ENCODE measurements at regions not wholly inside any gene's neighbourhood (a gene's known extent, or its start where the extent isn't known, plus 50 kb on each side); places are given as distances from the start of the nearest gene placed in this dataset.
"Not testable (repeated sequence)": the region's sequence is repeated elsewhere in the genome, so short reads cannot be mapped to it uniquely, and the experiment has no call there.

DNA sequence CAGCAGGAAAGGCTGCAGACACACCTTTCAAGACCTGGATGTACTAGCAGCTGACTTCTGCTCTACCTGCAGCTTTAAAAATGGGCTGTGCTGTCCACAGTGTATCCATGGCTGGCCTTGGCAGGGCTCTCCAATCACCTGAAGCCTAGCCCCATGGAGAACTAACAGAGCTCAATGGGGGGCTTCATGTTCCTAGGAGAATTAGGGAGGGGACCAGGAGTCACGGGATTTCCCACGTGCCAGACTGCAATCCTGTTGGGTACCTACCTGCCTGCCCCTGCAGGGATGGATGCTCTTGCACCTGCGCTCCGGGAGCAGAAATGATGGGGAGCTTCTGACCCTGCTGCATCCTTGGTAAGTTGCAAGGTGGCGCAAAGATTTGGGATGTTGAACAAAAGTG, 462.1 kb downstream of the ICE1 start:
- WGBS, 2 experiments (ENCODE audit: insufficient coverage in 2 of 2) = 82 to 88% methylated on average over 5 of the region's 5 CpGs
- Histone ChIP-seq H3K4me3 (ENCODE audit: extremely low read depth, insufficient read depth, low read length, poor library complexity, severe bottlenecking) (no peak overlapping the region), H3K9me3 (ENCODE audit: control insufficient read depth, low read length) (no peaks in the 10 kb centered on the region), H3K36me3 (ENCODE audit: control insufficient read depth, insufficient read depth, low read length) (no peaks in the 10 kb centered on the region), H3K4me1 (ENCODE audit: control insufficient read depth, insufficient read depth, low read length, poor library complexity, severe bottlenecking) (no peaks in the 10 kb centered on the region), H3K27ac (ENCODE audit: low read depth, low read length, severe bottlenecking) (no peak overlapping the region)

GRCh38 chr5:5883562-5883961, 461.1 kb downstream of the ICE1 start:
- H3K27ac ChIP-seq (ENCODE audit: low read depth, low read length, severe bottlenecking) = no peak overlapping the region
- no peaks in the 10 kb centered on the region for H3K4me1 ChIP-seq (ENCODE audit: control insufficient read depth, insufficient read depth, low read length, poor library complexity, severe bottlenecking)
- H3K4me3 ChIP-seq (ENCODE audit: extremely low read depth, insufficient read depth, low read length, poor library complexity, severe bottlenecking) = no peak overlapping the region
- no peaks in the 10 kb centered on the region for H3K9me3 ChIP-seq (ENCODE audit: control insufficient read depth, low read length)
- WGBS, 2 experiments (ENCODE audit: insufficient coverage in 2 of 2) = 76 to 92% methylated on average over 4 of the region's 5 CpGs
- no peaks in the 10 kb centered on the region for H3K36me3 ChIP-seq (ENCODE audit: control insufficient read depth, insufficient read depth, low read length)

DNA sequence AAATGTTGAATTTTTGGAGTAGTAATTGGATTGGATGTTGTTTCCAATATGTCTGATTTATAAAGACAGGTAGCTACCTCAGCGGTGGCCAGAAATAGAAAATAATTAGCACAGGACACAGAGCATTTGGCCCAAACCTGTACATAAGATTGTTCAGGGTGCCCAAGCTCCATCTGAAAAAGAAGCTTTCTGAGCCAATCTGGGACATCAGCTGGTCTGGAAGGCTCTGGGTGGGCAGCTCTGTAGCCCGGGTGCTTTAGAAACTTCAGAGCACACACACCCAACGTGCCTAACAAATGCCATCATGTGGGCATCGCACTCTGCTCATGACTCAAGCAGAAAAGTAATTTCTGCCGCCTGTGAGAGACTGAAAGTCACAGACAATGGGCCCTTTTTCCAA, 460.7 kb downstream of the ICE1 start:
- Histone ChIP-seq H3K9me3 (ENCODE audit: control insufficient read depth, low read length) (no peaks in the 10 kb centered on the region), H3K4me3 (ENCODE audit: extremely low read depth, insufficient read depth, low read length, poor library complexity, severe bottlenecking) (no peak overlapping the region), H3K27ac (ENCODE audit: low read depth, low read length, severe bottlenecking) (no peak overlapping the region), H3K36me3 (ENCODE audit: control insufficient read depth, insufficient read depth, low read length) (no peaks in the 10 kb centered on the region), H3K4me1 (ENCODE audit: control insufficient read depth, insufficient read depth, low read length, poor library complexity, severe bottlenecking) (no peaks in the 10 kb centered on the region)
- 87 to 95% methylated on average over 4 to 5 of the region's 5 CpGs for WGBS, 2 experiments (ENCODE audit: insufficient coverage in 2 of 2)

DNA sequence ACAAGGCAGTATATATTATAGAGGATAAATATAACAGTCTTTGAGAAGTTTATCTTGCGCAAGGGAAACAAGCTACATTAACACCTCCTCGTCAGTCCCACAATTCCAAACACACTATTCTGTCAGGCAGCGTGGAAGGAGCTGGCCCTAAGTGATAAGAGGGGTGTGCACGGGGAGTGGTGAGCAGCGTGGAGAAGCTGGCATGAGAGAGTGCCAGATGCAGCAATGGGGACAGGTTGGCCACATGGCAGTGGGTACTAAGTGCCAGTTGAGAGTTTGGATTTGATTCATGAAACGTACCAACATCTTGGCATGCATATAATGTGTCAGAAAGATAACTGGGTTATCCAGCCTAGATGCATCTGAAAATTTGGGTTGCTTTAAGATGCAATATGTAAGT, 460.2 kb downstream of the ICE1 start:
- no peak overlapping the region for H3K4me3 ChIP-seq (ENCODE audit: extremely low read depth, insufficient read depth, low read length, poor library complexity, severe bottlenecking)
- 80 to 100% methylated on average over 3 to 4 of the region's 6 CpGs for WGBS, 2 experiments (ENCODE audit: insufficient coverage in 2 of 2)
- H3K9me3 ChIP-seq (ENCODE audit: control insufficient read depth, low read length) = no peaks in the 10 kb centered on the region
- no peak overlapping the region for H3K27ac ChIP-seq (ENCODE audit: low read depth, low read length, severe bottlenecking)
- H3K4me1 ChIP-seq (ENCODE audit: control insufficient read depth, insufficient read depth, low read length, poor library complexity, severe bottlenecking) = no peaks in the 10 kb centered on the region
- no peaks in the 10 kb centered on the region for H3K36me3 ChIP-seq (ENCODE audit: control insufficient read depth, insufficient read depth, low read length)

DNA sequence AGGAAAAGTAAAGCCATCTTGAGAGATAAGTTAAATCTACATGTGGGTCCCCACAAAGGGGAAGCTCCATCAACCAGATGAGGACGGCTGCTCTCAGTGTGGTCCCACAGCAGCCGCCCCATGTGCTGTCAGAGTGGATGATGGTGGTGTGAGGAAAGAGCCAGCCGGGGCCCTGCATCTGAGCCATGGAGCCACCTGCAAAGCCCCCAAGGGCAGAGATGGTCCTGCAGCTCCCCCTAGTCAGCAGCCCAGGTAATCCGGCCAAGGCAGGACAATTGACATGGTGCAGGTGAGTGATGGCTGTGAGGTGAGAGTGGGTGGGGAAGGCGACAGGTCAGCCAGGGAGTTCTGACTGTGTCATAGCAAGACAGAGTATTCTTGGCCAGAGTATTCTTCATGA, 458.8 kb downstream of the ICE1 start:
- H3K27ac ChIP-seq (ENCODE audit: low read depth, low read length, severe bottlenecking) = no peak overlapping the region
- H3K36me3 ChIP-seq (ENCODE audit: control insufficient read depth, insufficient read depth, low read length) = no peaks in the 10 kb centered on the region
- WGBS, 2 experiments (ENCODE audit: insufficient coverage in 2 of 2) = 88 to 100% methylated on average over 1 to 3 of the region's 5 CpGs
- no peaks in the 10 kb centered on the region for H3K4me1 ChIP-seq (ENCODE audit: control insufficient read depth, insufficient read depth, low read length, poor library complexity, severe bottlenecking)
- no peak overlapping the region for H3K4me3 ChIP-seq (ENCODE audit: extremely low read depth, insufficient read depth, low read length, poor library complexity, severe bottlenecking)
- no peaks in the 10 kb centered on the region for H3K9me3 ChIP-seq (ENCODE audit: control insufficient read depth, low read length)

- 88 to 94% methylated on average over 5 to 6 of the region's 9 CpGs for WGBS, 2 experiments (ENCODE audit: insufficient coverage in 2 of 2)
- Histone ChIP-seq H3K36me3 (ENCODE audit: control insufficient read depth, insufficient read depth, low read length) (no peaks in the 10 kb centered on the region), H3K27ac (ENCODE audit: low read depth, low read length, severe bottlenecking) (no peak overlapping the region), H3K4me3 (ENCODE audit: extremely low read depth, insufficient read depth, low read length, poor library complexity, severe bottlenecking) (no peak overlapping the region), H3K9me3 (ENCODE audit: control insufficient read depth, low read length) (no peaks in the 10 kb centered on the region), H3K4me1 (ENCODE audit: control insufficient read depth, insufficient read depth, low read length, poor library complexity, severe bottlenecking) (no peaks in the 10 kb centered on the region)
These were observed 457.7 kb downstream of the ICE1 start for GRCh38 chr5:5880077-5880763.

DNA sequence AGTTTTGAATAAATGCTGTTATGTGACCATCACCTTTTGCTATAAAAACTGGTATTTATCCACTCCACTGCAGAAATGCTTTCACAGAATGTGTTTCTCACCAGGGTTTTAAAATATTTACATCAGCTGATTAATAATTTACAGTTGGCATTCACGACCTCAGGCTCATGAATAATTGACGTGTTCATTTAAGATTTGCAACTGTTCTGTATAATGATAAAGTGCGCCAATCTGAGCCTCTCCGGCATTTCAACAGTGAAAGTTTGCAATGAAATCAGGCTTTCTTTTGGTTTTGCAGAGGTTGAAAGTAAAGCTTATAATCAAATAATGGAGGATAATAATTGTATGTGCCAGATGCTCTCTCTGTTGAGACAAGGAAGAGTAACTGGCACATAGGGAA, 434.9 kb downstream of the ICE1 start:
- H3K36me3 ChIP-seq (ENCODE audit: control insufficient read depth, insufficient read depth, low read length) = no peaks in the 10 kb centered on the region
- no peak overlapping the region for H3K27ac ChIP-seq (ENCODE audit: low read depth, low read length, severe bottlenecking)
- no peaks in the 10 kb centered on the region for H3K4me1 ChIP-seq (ENCODE audit: control insufficient read depth, insufficient read depth, low read length, poor library complexity, severe bottlenecking)
- no peak overlapping the region for H3K4me3 ChIP-seq (ENCODE audit: extremely low read depth, insufficient read depth, low read length, poor library complexity, severe bottlenecking)
- H3K9me3 ChIP-seq (ENCODE audit: control insufficient read depth, low read length) = no peaks in the 10 kb centered on the region
- WGBS, 2 experiments (ENCODE audit: insufficient coverage in 2 of 2) = 86 to 88% methylated on average over 4 of the region's 4 CpGs

DNA sequence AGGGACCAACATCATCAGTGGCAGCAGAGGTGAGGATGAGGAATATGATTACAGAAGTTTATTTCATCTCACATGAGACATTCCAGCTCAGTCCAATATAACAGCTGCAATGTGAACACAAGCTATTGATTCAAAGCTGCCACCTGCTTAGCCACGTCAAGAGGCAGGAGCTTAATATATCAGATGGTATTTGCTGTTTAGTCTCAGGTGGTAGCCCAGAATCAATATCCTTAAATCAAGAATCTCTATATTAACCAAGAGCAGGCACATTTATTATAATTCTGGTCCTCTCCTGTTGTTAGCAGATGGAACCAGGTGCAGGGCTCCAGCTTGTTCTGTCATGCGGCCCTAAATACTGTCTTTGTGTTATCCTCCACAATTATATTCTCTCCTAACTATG, 431.6 kb downstream of the ICE1 start:
- Histone ChIP-seq H3K27ac (ENCODE audit: low read depth, low read length, severe bottlenecking) (no peak overlapping the region), H3K4me1 (ENCODE audit: control insufficient read depth, insufficient read depth, low read length, poor library complexity, severe bottlenecking) (no peaks in the 10 kb centered on the region), H3K4me3 (ENCODE audit: extremely low read depth, insufficient read depth, low read length, poor library complexity, severe bottlenecking) (no peak overlapping the region), H3K9me3 (ENCODE audit: control insufficient read depth, low read length) (no peaks in the 10 kb centered on the region), H3K36me3 (ENCODE audit: control insufficient read depth, insufficient read depth, low read length) (no peaks in the 10 kb centered on the region)
- WGBS, 2 experiments (ENCODE audit: insufficient coverage in 2 of 2) = no CpG with 5 or more reads among the region's 2 CpGs

GRCh38 chr5:5838493-5838892, 416.0 kb downstream of the ICE1 start:
- Histone ChIP-seq H3K4me1 (ENCODE audit: control insufficient read depth, insufficient read depth, low read length, poor library complexity, severe bottlenecking) (no peaks in the 10 kb centered on the region), H3K27ac (ENCODE audit: low read depth, low read length, severe bottlenecking) (no peak overlapping the region), H3K4me3 (ENCODE audit: extremely low read depth, insufficient read depth, low read length, poor library complexity, severe bottlenecking) (no peak overlapping the region), H3K36me3 (ENCODE audit: control insufficient read depth, insufficient read depth, low read length) (no peaks in the 10 kb centered on the region), H3K9me3 (ENCODE audit: control insufficient read depth, low read length) (no peaks in the 10 kb centered on the region)
- WGBS, 2 experiments (ENCODE audit: insufficient coverage in 2 of 2) = 88 to 90% methylated on average over 4 to 7 of the region's 12 CpGs

DNA sequence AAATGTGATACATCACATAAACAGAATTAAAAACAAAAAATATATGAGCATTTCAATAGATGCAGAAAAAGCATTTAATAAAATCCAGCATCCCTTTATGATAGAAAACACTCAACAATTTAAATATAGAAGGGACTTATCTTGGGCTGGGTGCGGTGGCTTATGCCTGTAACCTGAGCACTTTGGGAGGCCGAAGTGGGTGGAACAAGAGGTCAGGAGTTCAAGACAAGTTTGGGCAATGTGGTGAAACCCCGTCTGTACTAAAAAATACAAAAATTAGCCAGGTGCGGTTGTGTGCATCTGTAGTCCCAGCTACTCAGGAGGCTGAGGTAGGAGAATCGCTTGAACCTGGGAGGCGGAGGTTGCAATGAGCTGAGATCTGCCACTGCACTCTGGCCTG, 409.1 kb downstream of the ICE1 start:
- not testable (repeated sequence) for H3K27ac ChIP-seq (ENCODE audit: low read depth, low read length, severe bottlenecking); H3K36me3 ChIP-seq (ENCODE audit: control insufficient read depth, insufficient read depth, low read length); H3K4me1 ChIP-seq (ENCODE audit: control insufficient read depth, insufficient read depth, low read length, poor library complexity, severe bottlenecking); H3K4me3 ChIP-seq (ENCODE audit: extremely low read depth, insufficient read depth, low read length, poor library complexity, severe bottlenecking); H3K9me3 ChIP-seq (ENCODE audit: control insufficient read depth, low read length)
- WGBS, 2 experiments (ENCODE audit: insufficient coverage in 2 of 2) = 98 to 100% methylated on average over 4 to 6 of the region's 6 CpGs

DNA sequence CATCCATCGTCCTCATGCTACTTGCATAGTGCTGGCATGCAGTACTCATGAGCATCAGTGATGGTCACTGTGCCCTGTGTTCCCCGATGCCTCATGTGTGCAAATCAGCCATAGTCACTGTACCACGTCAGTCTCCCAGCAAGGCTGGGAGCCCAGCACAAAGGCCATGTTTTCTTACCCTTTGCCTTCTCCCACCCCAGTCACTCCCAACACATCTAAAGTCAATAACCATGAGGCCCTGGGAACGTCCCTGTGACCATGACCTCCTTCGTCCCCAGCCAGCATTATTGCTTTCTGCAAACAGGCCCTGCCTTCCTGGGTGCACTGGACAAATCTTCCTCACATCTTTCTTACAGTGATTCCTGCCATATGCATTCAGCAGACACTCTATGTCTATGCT, 406.1 kb downstream of the ICE1 start:
- no peak overlapping the region for H3K4me3 ChIP-seq (ENCODE audit: extremely low read depth, insufficient read depth, low read length, poor library complexity, severe bottlenecking)
- H3K4me1 ChIP-seq (ENCODE audit: control insufficient read depth, insufficient read depth, low read length, poor library complexity, severe bottlenecking) = no peaks in the 10 kb centered on the region
- H3K27ac ChIP-seq (ENCODE audit: low read depth, low read length, severe bottlenecking) = no peak overlapping the region
- 89 to 93% methylated on average over 5 of the region's 5 CpGs for WGBS, 2 experiments (ENCODE audit: insufficient coverage in 2 of 2)
- no peaks in the 10 kb centered on the region for H3K9me3 ChIP-seq (ENCODE audit: control insufficient read depth, low read length)
- H3K36me3 ChIP-seq (ENCODE audit: control insufficient read depth, insufficient read depth, low read length) = no peaks in the 10 kb centered on the region

Data from mesodermal cell (in vitro differentiated cells).